SK-N-SH treated with all-trans-retinoic acid at 6 μM for 48 hours (cell line): ENCODE measurements at regions not wholly inside any gene's neighbourhood (a gene's known extent, or its start where the extent isn't known, plus 50 kb on each side); places are given as distances from the start of the nearest gene placed in this dataset.
A peak's percentile ranks its signal among the peaks of the same experiment; 100 is the strongest.

Experiments
- ATAC-seq: fragments of 200-7000 bp; cut with Tn5 transposase; 3 replicates; pipeline ENCODE4 v1.9.1; 2020; ENCODE audit warnings: mild to moderate bottlenecking, moderate library complexity
- ARNTL ChIP-seq: fragments of 450-650 bp; formaldehyde crosslinking; IDR thresholded peaks from 2 replicates; pipeline ENCODE4 v1.5.0; 2020; ENCODE audit warnings: low read depth, mild to moderate bottlenecking, moderate library complexity, borderline replicate concordance
- BACH2 ChIP-seq: fragments of 250-450 bp; sonication (Bioruptor Pico); IDR thresholded peaks from 2 replicates; pipeline ENCODE4 v1.9.0; 2021; ENCODE audit warnings: mild to moderate bottlenecking, borderline replicate concordance
- CSDC2 ChIP-seq: fragments of 250-450 bp; sonication (Bioruptor Pico); IDR thresholded peaks from 2 replicates; pipeline ENCODE4 v1.5.0; 2020; ENCODE audit warnings: mild to moderate bottlenecking, moderate library complexity
- ESRRG ChIP-seq: fragments of 250-450 bp; sonication (Bioruptor Pico); IDR thresholded peaks from 2 replicates; pipeline ENCODE4 v1.6.1; 2021; ENCODE audit warnings: mild to moderate bottlenecking
- GLIS3 ChIP-seq: fragments of 250-450 bp; sonication (Bioruptor Pico); IDR thresholded peaks from 2 replicates; pipeline ENCODE4 v1.5.0; 2020; ENCODE audit warnings: mild to moderate bottlenecking, moderate library complexity
- ISL1 ChIP-seq: fragments of 250-450 bp; sonication (Bioruptor Pico); IDR thresholded peaks from 2 replicates; pipeline ENCODE4 v2.1.2; 2022; ENCODE audit warnings: mild to moderate bottlenecking, moderate library complexity
- OSR1 ChIP-seq: fragments of 250-450 bp; sonication (Bioruptor Pico); IDR thresholded peaks from 2 replicates; pipeline ENCODE4 v1.8.0; 2022; ENCODE audit warnings: moderate library complexity, mild to moderate bottlenecking, inconsistent platforms
- PPARA ChIP-seq: fragments of 250-450 bp; sonication (Bioruptor Pico); IDR thresholded peaks from 2 replicates; pipeline ENCODE4 v1.5.0; 2020; ENCODE audit warnings: mild to moderate bottlenecking, borderline replicate concordance
- RARB ChIP-seq: fragments of 250-450 bp; sonication (Bioruptor Pico); IDR thresholded peaks from 2 replicates; pipeline ENCODE4 v1.8.0; 2021; ENCODE audit warnings: mild to moderate bottlenecking, moderate library complexity
- SNAI2 ChIP-seq: fragments of 250-450 bp; sonication (Bioruptor Pico); IDR thresholded peaks from 2 replicates; pipeline ENCODE4 v1.5.0; 2020; ENCODE audit warnings: mild to moderate bottlenecking, moderate library complexity
- TCF4 ChIP-seq: fragments of 250-450 bp; sonication (Bioruptor Pico); IDR thresholded peaks from 2 replicates; pipeline ENCODE4 v1.8.0; 2021; ENCODE audit warnings: mild to moderate bottlenecking, moderate library complexity, borderline replicate concordance
- TOX ChIP-seq: fragments of 250-450 bp; sonication (Bioruptor Pico); IDR thresholded peaks from 2 replicates; pipeline ENCODE4 v1.8.0; 2021; ENCODE audit warnings: mild to moderate bottlenecking, moderate library complexity, borderline replicate concordance
- ZC3H10 ChIP-seq: fragments of 250-450 bp; sonication (Bioruptor Pico); IDR thresholded peaks from 2 replicates; pipeline ENCODE4 v1.5.1; 2021; ENCODE audit warnings: mild to moderate bottlenecking, moderate library complexity
- ZFP3 ChIP-seq: fragments of 250-450 bp; sonication (Bioruptor Pico); IDR thresholded peaks from 2 replicates; pipeline ENCODE4 v1.5.0; 2020; ENCODE audit warnings: mild to moderate bottlenecking, moderate library complexity
- ZFP30 ChIP-seq: fragments of 450-650 bp; formaldehyde crosslinking; IDR thresholded peaks from 2 replicates; pipeline ENCODE4 v1.5.0; 2022; ENCODE audit warnings: mild to moderate bottlenecking, moderate library complexity
- ZNF565 ChIP-seq: fragments of 450-650 bp; formaldehyde crosslinking; conservative IDR thresholded peaks from 2 replicates; pipeline ENCODE4 v1.5.0; 2020; ENCODE audit warnings: low read depth, mild to moderate bottlenecking, moderate library complexity
- ZNF70 ChIP-seq: fragments of 450-650 bp; formaldehyde crosslinking; IDR thresholded peaks from 2 replicates; pipeline ENCODE4 v1.5.0; 2020; ENCODE audit warnings: mild to moderate bottlenecking, moderate library complexity
- ZNF8 ChIP-seq: fragments of 450-650 bp; formaldehyde crosslinking; IDR thresholded peaks from 2 replicates; pipeline ENCODE4 v1.5.0; 2020; ENCODE audit warnings: mild to moderate bottlenecking, moderate library complexity
- TF ChIP-seq, protein P1 (sequence below): fragments of 250-450 bp; sonication (Bioruptor Pico); IDR thresholded peaks from 2 replicates; pipeline ENCODE4 v1.5.1; 2020; ENCODE audit warnings: low read depth, mild to moderate bottlenecking, moderate library complexity
- TF ChIP-seq, protein P2 (sequence below): fragments of 250-450 bp; sonication (Bioruptor Pico); IDR thresholded peaks from 2 replicates; pipeline ENCODE4 v1.5.1; 2021; ENCODE audit warnings: mild to moderate bottlenecking, moderate library complexity
- TF ChIP-seq, protein P3 (sequence below): fragments of 250-450 bp; sonication (Bioruptor Pico); IDR thresholded peaks from 2 replicates; pipeline ENCODE4 v1.8.0; 2021; ENCODE audit warnings: low read depth, mild to moderate bottlenecking, moderate library complexity, borderline replicate concordance
- TF ChIP-seq, protein P4 (sequence below): fragments of 250-450 bp; sonication (Bioruptor Pico); IDR thresholded peaks from 2 replicates; pipeline ENCODE4 v1.8.0; 2020; ENCODE audit warnings: mild to moderate bottlenecking, moderate library complexity, borderline replicate concordance
- TF ChIP-seq, protein P5 (sequence below): fragments of 250-450 bp; sonication (Bioruptor Pico); IDR thresholded peaks from 2 replicates; pipeline ENCODE4 v1.5.0; 2020; ENCODE audit warnings: mild to moderate bottlenecking, moderate library complexity

DNA sequence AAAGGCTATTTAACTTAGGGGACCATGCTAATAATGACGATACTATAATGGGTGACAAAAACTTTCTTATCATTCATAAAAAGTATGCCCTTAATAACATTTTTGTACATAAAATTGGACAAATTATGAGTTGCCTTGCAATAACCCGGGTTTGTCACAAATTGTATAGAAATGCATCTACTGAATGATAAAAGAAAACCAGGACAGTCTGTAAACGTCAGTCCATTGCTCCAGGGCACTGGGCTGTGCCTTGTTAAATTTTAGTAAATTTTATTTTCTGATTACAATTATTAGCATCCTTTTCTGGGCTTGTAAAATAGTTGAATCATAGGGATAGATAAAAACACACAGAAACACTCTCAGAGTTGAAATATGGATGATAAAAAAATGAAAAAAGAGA lies 778.3 kb downstream of the RAPGEF2 start:
- peak; percentile 49; the same call in 1 of the 2 replicates for TF ChIP-seq TCF4
- TF ChIP-seq, protein P1, sequence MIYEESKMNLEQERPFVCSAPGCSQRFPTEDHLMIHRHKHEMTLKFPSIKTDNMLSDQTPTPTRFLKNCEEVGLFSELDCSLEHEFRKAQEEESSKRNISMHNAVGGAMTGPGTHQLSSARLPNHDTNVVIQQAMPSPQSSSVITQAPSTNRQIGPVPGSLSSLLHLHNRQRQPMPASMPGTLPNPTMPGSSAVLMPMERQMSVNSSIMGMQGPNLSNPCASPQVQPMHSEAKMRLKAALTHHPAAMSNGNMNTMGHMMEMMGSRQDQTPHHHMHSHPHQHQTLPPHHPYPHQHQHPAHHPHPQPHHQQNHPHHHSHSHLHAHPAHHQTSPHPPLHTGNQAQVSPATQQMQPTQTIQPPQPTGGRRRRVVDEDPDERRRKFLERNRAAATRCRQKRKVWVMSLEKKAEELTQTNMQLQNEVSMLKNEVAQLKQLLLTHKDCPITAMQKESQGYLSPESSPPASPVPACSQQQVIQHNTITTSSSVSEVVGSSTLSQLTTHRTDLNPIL (CRISPR knock-in tag), result no peak
- ATAC-seq, result no peak

DNA sequence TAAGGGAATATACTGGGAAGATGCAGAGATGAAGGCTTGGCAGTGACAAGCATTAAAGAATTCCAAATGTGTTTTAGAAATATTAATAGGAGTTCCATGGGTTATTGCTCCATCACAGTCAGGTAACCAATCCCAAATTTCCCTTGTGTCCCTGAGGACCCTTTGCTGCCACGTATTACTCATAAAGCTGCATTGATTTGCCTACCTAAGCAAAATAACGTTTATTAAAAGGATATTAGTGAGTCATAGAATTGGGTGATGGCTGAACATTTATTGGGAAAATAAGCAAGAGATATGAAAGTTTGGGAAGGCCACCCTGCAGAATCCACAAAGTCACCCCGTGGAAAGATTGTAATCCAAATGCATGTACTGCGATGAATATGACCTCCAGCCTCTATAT lies 782.1 kb downstream of the RAPGEF2 start:
- TF ChIP-seq ZFP30, result no peak
- TF ChIP-seq, protein P2, sequence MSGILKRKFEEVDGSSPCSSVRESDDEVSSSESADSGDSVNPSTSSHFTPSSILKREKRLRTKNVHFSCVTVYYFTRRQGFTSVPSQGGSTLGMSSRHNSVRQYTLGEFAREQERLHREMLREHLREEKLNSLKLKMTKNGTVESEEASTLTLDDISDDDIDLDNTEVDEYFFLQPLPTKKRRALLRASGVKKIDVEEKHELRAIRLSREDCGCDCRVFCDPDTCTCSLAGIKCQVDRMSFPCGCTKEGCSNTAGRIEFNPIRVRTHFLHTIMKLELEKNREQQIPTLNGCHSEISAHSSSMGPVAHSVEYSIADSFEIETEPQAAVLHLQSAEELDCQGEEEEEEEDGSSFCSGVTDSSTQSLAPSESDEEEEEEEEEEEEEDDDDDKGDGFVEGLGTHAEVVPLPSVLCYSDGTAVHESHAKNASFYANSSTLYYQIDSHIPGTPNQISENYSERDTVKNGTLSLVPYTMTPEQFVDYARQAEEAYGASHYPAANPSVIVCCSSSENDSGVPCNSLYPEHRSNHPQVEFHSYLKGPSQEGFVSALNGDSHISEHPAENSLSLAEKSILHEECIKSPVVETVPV (CRISPR knock-in tag), result no peak
- TF ChIP-seq PPARA, result no peak
- TF ChIP-seq ARNTL, result no peak
- TF ChIP-seq ISL1 (CRISPR knock-in tag), result no peak
- TF ChIP-seq, protein P3, sequence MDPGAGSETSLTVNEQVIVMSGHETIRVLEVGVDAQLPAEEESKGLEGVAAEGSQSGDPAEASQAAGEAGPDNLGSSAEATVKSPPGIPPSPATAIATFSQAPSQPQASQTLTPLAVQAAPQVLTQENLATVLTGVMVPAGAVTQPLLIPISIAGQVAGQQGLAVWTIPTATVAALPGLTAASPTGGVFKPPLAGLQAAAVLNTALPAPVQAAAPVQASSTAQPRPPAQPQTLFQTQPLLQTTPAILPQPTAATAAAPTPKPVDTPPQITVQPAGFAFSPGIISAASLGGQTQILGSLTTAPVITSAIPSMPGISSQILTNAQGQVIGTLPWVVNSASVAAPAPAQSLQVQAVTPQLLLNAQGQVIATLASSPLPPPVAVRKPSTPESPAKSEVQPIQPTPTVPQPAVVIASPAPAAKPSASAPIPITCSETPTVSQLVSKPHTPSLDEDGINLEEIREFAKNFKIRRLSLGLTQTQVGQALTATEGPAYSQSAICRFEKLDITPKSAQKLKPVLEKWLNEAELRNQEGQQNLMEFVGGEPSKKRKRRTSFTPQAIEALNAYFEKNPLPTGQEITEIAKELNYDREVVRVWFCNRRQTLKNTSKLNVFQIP (CRISPR knock-in tag), result no peak
- TF ChIP-seq ZFP3 (CRISPR knock-in tag), result no peak
- TF ChIP-seq, protein P1 (CRISPR knock-in tag), result no peak
- TF ChIP-seq ZNF565, result no peak
- no peak for TF ChIP-seq ZNF70
- no peak for TF ChIP-seq OSR1
- TF ChIP-seq RARB (CRISPR knock-in tag), result no peak
- TF ChIP-seq ZNF8, result no peak
- TF ChIP-seq ZC3H10 (CRISPR knock-in tag), result no peak
- TF ChIP-seq, protein P4, sequence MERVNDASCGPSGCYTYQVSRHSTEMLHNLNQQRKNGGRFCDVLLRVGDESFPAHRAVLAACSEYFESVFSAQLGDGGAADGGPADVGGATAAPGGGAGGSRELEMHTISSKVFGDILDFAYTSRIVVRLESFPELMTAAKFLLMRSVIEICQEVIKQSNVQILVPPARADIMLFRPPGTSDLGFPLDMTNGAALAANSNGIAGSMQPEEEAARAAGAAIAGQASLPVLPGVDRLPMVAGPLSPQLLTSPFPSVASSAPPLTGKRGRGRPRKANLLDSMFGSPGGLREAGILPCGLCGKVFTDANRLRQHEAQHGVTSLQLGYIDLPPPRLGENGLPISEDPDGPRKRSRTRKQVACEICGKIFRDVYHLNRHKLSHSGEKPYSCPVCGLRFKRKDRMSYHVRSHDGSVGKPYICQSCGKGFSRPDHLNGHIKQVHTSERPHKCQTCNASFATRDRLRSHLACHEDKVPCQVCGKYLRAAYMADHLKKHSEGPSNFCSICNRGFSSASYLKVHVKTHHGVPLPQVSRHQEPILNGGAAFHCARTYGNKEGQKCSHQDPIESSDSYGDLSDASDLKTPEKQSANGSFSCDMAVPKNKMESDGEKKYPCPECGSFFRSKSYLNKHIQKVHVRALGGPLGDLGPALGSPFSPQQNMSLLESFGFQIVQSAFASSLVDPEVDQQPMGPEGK (CRISPR knock-in tag), result no peak
- TF ChIP-seq, protein P5, sequence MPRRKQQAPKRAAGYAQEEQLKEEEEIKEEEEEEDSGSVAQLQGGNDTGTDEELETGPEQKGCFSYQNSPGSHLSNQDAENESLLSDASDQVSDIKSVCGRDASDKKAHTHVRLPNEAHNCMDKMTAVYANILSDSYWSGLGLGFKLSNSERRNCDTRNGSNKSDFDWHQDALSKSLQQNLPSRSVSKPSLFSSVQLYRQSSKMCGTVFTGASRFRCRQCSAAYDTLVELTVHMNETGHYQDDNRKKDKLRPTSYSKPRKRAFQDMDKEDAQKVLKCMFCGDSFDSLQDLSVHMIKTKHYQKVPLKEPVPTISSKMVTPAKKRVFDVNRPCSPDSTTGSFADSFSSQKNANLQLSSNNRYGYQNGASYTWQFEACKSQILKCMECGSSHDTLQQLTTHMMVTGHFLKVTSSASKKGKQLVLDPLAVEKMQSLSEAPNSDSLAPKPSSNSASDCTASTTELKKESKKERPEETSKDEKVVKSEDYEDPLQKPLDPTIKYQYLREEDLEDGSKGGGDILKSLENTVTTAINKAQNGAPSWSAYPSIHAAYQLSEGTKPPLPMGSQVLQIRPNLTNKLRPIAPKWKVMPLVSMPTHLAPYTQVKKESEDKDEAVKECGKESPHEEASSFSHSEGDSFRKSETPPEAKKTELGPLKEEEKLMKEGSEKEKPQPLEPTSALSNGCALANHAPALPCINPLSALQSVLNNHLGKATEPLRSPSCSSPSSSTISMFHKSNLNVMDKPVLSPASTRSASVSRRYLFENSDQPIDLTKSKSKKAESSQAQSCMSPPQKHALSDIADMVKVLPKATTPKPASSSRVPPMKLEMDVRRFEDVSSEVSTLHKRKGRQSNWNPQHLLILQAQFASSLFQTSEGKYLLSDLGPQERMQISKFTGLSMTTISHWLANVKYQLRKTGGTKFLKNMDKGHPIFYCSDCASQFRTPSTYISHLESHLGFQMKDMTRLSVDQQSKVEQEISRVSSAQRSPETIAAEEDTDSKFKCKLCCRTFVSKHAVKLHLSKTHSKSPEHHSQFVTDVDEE (CRISPR knock-in tag), result no peak
- TF ChIP-seq CSDC2 (CRISPR knock-in tag), result no peak
- TF ChIP-seq TOX, result no peak
- no peak for TF ChIP-seq ESRRG (CRISPR knock-in tag)
- no peak for ATAC-seq

DNA sequence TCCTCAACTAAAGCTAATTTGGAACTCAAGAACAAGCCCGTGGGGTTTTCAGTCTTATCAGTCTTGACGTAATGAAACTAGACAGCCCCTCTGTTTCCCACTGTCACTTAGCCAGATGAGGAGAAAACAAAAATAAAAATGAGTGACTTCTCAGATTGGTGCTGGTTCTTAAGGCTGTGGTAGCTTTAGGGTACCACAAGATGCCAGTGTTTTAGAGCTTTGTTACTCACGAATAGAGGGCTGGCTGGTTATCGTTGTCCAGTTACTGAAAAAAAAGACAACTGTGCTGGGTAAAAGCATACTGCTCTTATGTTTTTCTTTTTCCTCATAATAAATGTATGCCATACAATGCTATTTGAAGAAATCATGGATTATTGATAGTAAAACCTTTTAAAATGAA lies 796.7 kb downstream of the RAPGEF2 start:
- ATAC-seq, result no peak
- TF ChIP-seq ZNF8 (no peak), RARB (CRISPR knock-in tag) (no peak), ZC3H10 (CRISPR knock-in tag) (no peak), ZNF565 (no peak), ZFP3 (CRISPR knock-in tag) (no peak), ARNTL (no peak), GLIS3 (no peak), ZNF70 (no peak), PPARA (no peak), BACH2 (CRISPR knock-in tag) (no peak), SNAI2 (no peak), OSR1 (no peak), ISL1 (CRISPR knock-in tag) (no peak)
- TF ChIP-seq, protein P5 (CRISPR knock-in tag), result no peak
- TF ChIP-seq, protein P1 (CRISPR knock-in tag), result no peak
